NAMALWA (cell line): ENCODE measurements at regions not wholly inside any gene's neighbourhood (a gene's known extent, or its start where the extent isn't known, plus 50 kb on each side); places are given as distances from the start of the nearest gene placed in this dataset.
"Not testable (repeated sequence)": the region's sequence is repeated elsewhere in the genome, so short reads cannot be mapped to it uniquely, and the experiment has no call there.

Source experiments
- DNase-seq: peaks from one replicate; pipeline ENCODE4 v3.0.0-alpha.2; 2015; ENCODE audit warnings: low spot score

- DNase-seq = no peak
These were observed 201.2 kb upstream of the ERCC4 start for GRCh38 chr16:13718748-13719147.

DNA sequence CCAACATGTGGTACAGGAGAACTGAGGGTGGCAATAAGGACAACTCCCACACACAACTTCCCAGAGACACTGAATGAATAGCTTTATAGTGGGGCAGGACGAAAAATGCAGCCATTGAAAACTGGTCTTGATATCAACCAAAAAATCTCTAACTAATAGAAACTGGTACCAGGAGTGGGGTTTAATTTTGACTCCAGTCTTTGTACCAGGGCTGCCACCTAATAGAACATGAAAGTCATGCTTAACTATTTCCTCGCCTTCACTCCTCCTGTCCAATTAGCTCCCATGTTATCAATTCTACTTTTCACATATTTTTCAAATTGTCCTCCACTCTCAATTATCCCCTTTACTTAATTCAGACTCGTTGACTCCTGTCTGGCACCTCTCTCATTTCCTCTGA lies 192.0 kb upstream of the ERCC4 start:
- no peak for DNase-seq

DNA sequence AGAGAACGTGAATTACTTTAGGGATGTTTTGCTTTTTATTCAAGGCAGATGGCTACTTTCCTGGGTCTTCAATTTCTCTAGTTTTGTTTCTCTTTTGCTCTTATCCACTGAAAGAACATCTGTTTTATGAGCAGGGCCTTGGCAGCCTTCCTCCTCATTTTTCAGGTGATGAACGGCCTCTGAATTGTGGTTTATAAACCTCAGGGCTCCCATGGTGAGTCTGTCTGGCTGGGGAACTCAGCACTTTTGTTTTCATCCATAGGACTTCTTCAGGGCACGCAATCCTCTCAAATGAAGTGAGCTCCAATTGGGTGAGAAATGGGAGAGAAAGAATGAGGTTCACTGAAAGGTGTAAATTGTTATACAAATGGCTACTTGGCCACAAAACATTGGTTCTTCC lies 186.4 kb upstream of the ERCC4 start:
- DNase-seq = no peak

DNA sequence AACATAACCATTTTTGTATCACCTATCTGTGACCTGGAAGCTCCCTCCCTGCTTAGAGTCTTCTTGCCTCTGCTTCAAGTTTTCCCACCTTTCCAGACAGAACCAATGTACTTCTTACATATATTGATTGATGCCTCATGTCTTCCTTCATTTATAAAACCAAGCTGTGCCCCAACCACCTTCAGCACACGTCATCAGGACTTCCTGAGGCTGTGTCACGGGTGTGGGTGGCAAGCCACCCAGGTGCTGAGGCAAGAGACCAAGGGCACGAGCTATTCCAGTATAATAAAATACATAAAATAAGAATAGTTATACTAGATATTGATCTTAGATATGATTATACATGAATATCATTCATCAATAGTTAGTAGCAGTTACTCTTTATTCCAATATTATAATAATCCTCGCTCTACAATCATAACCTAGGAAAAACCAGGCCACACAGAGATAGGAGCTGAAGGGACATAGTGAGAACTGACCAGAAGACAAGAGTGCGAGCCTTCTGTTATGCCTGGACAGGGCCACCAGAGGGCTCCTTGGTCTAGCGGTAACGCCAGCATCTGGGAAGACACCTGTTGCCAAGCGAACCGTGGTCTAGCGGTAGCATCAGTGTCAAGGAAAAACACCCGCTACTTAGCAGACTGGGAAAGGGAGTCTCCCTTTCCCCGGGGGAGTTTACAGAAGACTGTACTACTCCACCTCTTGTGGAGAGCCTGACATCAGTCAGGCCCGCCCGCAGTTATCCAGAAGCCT lies 180.2 kb upstream of the ERCC4 start:
- DNase-seq = not testable (repeated sequence)

DNA sequence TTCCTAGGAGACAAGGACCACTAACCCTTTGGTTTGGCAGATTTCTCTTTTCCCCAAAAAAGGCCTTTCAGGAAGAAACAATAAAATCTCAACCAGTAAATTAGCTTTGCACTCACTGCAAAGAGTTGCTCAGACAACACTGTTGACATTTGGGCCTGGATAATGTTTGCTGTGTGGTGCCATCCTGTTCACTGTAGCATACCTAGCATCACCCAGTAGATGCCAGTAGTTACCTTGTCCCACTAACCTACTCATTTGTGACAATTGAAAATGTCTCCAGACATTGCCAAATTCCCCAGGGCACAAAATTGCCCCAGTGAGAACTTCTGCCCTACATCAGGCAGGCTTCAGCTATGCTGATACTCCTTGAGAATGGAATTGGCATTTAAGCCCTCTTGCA lies 177.0 kb upstream of the ERCC4 start:
- DNase-seq = no peak

DNA sequence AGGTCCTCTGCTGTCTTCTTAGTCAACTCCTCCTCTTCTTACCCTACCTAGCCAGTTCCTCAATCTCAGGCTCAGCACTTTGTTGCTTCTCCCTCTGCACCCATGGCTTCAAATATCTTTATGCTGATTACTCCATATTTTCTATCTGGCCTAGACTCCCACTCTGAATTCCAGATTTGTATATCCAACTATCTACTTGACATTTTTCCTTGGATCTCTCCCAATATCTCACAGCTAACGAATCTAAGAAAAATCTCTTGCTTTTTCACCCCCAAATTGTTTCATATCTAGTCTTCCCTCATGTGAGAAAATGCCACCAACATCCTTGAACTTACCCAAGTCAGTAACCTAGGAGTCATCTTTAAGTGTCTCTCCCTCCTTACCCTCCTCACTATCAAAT lies 176.4 kb upstream of the ERCC4 start:
- DNase-seq = no peak

DNA sequence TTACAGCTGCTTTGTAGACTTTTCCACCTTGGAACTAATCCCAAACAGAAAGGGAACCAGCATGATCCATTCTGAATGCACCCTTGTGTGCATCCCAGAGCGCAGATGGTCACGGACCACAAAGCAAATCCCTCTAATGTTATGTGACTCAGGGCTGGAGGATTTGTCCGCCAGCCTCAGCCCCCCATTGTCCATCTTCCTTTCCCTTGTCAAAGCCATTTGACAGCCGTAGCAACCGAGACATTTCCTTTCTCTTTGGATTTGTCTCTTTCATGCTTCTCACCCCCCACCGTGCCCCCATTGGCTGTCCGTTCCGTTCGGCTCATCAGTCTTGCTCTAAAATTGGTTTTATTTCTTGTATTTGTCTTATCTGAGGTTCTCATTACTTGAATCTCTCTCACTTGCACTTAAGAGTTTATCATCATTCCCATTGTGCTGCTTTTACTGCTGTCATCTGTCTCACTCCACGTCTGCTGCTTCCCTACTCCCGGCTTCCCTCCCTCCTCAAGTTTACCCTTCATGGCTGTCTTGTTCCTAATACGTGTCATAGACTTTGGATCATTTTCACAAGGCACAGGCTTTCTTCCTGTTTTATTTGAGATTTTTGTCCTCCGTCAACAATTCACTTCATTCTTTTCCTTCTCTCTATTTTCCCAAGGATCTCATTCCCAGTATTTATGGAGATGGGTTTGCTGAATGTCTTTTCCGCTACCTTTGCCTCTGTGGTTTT lies 163.4 kb upstream of the ERCC4 start:
- DNase-seq = no peak

DNA sequence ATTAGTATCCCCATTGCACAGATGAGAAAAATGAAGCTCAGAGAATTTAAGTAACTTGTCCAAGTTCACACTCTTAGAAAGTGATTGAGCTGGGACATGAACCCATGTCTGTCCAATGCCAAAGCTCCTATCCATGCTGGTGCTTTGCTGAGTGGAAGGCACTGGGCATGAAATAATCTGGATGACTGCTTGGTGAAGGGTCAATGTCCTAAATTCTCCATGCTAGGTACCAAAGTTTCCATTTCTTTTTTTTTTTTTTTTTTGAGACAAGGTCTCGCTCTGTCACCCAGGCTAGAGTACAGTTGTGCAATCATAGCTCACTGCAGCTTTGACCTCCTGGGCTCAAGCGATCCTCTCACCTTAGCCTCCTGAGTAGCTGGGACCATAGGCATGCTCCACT lies 153.6 kb upstream of the ERCC4 start:
- DNase-seq = no peak

DNA sequence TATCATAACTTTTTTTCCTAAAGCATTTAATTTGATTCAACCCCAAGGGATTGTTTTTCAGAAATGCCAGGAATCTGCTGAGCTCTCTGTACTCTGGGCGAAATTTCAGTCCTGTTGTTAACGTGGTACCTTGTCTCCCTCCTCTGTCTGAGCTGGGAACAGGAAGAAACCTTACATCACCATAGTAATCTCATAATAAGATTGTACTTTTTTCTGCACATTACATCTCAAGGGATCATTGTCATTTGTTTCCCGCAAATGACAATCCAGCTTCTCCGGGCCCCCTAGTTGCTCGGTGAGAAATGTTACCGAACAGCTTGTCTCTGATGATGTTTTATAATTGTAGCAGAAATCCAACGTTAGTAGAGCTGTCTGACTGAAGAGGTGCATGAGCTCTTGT lies 152.7 kb upstream of the ERCC4 start:
- DNase-seq = no peak

DNA sequence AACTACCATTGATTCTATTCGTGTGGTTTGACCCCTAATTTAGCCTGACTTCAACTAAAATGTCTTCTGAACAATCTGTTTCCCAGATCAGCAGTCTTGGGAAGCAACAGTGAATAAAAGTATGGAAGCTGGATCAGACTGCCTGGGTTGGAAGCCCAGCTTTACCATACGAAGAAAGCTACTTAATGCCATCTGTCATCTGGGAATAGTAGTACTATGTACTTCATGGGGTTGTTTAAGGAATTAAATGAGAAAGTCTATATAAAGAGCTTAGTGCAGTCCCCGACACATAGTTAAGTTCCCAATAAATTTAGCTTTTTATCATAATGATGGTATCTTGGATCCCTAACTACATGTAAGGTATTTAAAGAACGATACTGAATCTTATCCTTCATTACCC lies 151.5 kb upstream of the ERCC4 start:
- no peak for DNase-seq

DNA sequence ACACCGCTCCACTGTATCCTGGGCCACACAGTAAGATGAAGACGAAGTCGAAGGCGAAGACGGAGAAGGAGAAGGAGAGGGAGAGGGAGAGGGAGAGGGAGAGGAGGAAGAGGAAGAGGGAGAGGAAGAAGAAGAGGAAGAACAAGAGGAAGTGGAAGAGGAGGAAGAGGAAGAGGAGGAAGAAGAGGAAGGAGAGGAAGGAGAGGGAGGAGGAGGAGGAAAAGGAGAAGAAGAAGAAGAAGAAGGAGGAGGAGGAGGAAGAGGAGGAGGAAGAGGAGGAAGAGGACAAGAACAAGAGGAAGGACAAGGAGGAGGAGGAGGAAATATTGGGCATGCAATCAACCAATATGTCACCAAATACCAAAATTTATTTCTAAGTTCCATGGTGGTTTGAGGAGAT lies 149.5 kb upstream of the ERCC4 start:
- no peak for DNase-seq

DNA sequence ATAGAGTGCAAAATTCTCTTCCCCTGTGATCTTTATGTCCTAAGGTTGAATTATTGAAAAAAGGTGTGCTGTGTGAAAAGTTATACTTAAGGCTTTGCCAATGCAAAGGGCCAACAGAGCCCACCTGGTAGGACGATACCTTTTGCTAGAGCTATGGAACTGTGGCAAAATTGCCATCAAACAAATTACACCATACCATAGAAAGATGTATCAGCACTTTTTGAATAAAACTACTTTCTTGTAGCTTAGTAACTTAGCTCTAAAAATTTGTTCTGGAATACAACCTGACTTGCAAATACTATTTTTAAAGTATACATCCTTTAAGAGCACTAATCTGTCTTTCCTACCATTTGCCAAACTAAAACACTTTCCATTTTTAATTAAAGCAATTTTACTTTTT lies 147.2 kb upstream of the ERCC4 start:
- no peak for DNase-seq

- no peak for DNase-seq
These were observed 140.3 kb upstream of the ERCC4 start for GRCh38 chr16:13779676-13780075.

GRCh38 chr16:13780406-13781168 lies 139.4 kb upstream of the ERCC4 start:
- no peak for DNase-seq

DNA sequence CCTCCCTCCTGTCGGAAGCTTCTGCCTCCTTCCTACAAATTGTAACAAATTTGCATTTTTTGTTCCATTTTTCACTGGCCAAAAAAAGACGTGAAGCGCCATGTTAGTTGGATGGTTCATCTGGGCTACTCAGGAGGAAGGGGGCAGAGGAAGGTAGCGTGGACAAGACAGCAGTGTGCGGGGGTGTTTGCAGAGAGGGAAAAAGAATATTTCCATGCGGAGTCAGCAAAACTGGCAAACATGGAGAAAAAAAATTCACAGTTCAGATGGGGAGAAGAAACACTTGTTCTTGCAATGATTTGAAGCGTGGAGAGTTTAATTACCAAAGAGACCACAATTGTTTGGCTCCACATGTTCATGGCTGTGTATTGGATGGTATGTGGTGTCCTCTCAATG lies 138.8 kb upstream of the ERCC4 start:
- DNase-seq = no peak

DNA sequence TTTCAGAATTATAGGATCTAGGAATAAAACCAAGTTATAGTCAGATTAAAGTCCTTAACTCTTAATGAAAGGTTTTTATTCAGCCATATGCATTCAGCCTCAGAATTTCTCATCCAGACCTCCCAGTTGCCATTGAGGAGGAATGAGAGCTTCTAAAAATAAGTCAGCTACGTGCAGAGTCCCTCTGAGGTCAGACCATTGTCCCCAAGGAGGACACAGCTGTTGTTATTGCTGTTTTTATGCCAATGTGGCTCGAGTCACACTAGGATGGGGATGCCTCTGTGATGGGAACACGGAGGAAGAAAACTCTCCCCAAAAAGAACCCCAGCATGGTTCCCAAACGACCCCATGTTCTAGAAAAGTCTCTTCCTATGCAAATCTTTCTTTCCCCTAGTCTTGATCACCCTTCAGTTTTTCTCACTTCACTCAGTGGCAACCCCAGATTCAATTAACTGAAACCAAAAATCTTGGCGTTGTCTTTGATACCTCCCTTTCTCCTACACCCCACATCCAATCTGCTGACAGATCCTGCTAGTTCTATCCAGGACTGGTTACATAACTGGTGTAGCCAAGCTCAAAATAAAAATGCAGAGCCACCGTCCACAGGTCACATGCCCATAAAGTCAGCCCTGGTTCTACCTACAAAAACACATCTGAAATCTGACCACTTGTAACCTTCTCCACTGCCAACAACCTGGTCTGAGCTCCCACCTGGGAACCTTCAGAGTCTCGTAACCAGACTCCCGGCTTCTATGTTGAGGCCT lies 138.2 kb upstream of the ERCC4 start:
- no peak for DNase-seq

GRCh38 chr16:13791095-13791494 lies 128.9 kb upstream of the ERCC4 start:
- DNase-seq = no peak

- DNase-seq = no peak
These were observed 126.0 kb upstream of the ERCC4 start for GRCh38 chr16:13793841-13794409.

DNA sequence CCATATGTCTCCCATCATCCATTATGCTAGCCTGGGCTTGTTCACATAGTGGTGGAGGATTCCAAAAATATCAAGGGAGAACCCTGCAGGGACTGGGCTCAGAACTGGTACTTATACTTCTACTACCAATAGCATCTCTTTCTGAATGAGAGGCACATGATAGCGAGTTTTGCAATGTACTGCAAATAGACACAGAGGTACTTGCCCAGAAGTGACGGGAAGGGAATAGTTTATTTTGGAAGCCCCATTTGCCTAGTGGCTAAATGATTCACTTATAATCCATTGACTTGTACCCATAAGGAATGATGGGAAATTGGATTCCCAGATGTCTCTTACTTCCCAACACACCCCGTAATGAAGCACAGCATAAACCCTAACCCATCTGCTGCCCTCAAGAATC lies 124.8 kb upstream of the ERCC4 start:
- DNase-seq = no peak

- DNase-seq = no peak
These were observed 122.2 kb upstream of the ERCC4 start for GRCh38 chr16:13797718-13798117.

GRCh38 chr16:13798211-13798610 lies 121.7 kb upstream of the ERCC4 start:
- DNase-seq = no peak

GRCh38 chr16:13803974-13804373 lies 116.0 kb upstream of the ERCC4 start:
- DNase-seq = no peak
